C1 segment of cervical spinal cord (tissue), 14 donors: ENCODE measurements at regions not wholly inside any gene's neighbourhood (a gene's known extent, or its start where the extent isn't known, plus 50 kb on each side); places are given as distances from the start of the nearest gene placed in this dataset.
"Not testable (repeated sequence)": the region's sequence is repeated elsewhere in the genome, so short reads cannot be mapped to it uniquely, and the experiment has no call there.

Source experiments
- DNase-seq, 14 donors: peaks; one replicate each; lab custom pipeline; 2025; lab: John Stamatoyannopoulos, UW

GRCh38 chr3:21989341-21990042, 238.5 kb upstream of the ZNF385D start:
- no peak for DNase-seq

- no peak for DNase-seq
Observed at GRCh38 chr3:21991061-21991460, 240.1 kb upstream of the ZNF385D start.

GRCh38 chr3:21995079-21995607, 244.1 kb upstream of the ZNF385D start:
- DNase-seq, result no peak

GRCh38 chr3:22007368-22007767, 256.4 kb upstream of the ZNF385D start:
- peak in 1 of 14 donors; percentile 5 for DNase-seq

- no peak for DNase-seq
Observed at GRCh38 chr3:22010997-22011396, 260.0 kb upstream of the ZNF385D start.

GRCh38 chr3:22012471-22012870, 261.5 kb upstream of the ZNF385D start:
- DNase-seq, result no peak

- no peak for DNase-seq
Observed at GRCh38 chr3:22013641-22014040, 262.6 kb upstream of the ZNF385D start.

GRCh38 chr3:22016197-22016596, 265.2 kb upstream of the ZNF385D start:
- DNase-seq, result no peak

GRCh38 chr3:22024638-22025037, 273.6 kb upstream of the ZNF385D start:
- not testable (repeated sequence) for DNase-seq

- no peak for DNase-seq
Observed at GRCh38 chr3:22029480-22029879, 278.5 kb upstream of the ZNF385D start.

GRCh38 chr3:22039161-22039560, 288.2 kb upstream of the ZNF385D start:
- DNase-seq, result peak in 1 of 14 donors; percentile 66

- DNase-seq, result no peak
Observed at GRCh38 chr3:22040150-22040549, 289.1 kb upstream of the ZNF385D start.

- no peak for DNase-seq
Observed at GRCh38 chr3:22045882-22046281, 294.9 kb upstream of the ZNF385D start.

- no peak for DNase-seq
Observed at GRCh38 chr3:22063500-22063899, 312.5 kb upstream of the ZNF385D start.

GRCh38 chr3:22068619-22069018, 317.6 kb upstream of the ZNF385D start:
- no peak for DNase-seq

- no peak for DNase-seq
Observed at GRCh38 chr3:22088204-22088603, 337.2 kb upstream of the ZNF385D start.

GRCh38 chr3:22089284-22089683, 338.3 kb upstream of the ZNF385D start:
- DNase-seq, result peak in 1 of 14 donors; percentile 17

GRCh38 chr3:22091329-22091728, 340.3 kb upstream of the ZNF385D start:
- DNase-seq, result peak in 1 of 14 donors; percentile 45

- DNase-seq, result no peak
Observed at GRCh38 chr3:22098021-22098420, 347.0 kb upstream of the ZNF385D start.

GRCh38 chr3:22101351-22101750, 350.3 kb upstream of the ZNF385D start:
- no peak for DNase-seq

GRCh38 chr3:22101811-22102210, 350.8 kb upstream of the ZNF385D start:
- DNase-seq, result no peak

- no peak for DNase-seq
Observed at GRCh38 chr3:22103423-22103822, 352.4 kb upstream of the ZNF385D start.

- no peak for DNase-seq
Observed at GRCh38 chr3:22106213-22106896, 355.3 kb upstream of the ZNF385D start.
